KMS-11 (cell line): ENCODE measurements at regions not wholly inside any gene's neighbourhood (a gene's known extent, or its start where the extent isn't known, plus 50 kb on each side); places are given as distances from the start of the nearest gene placed in this dataset.

ENCODE experiments used
- H2AFZ ChIP-seq: fragments of 200-600 bp; sonication (generic); 2 replicates; pipeline ENCODE4 v1.6.1; 2016; ENCODE audit warnings: antibody characterized with exemption, mixed run types, low read depth
- H3K27ac ChIP-seq: fragments of 200-600 bp; sonication (generic); 2 replicates; pipeline ENCODE4 v1.6.1; 2016; ENCODE audit warnings: mild to moderate bottlenecking, mixed run types
- H3K27me3 ChIP-seq: fragments of 200-600 bp; sonication (generic); 2 replicates; pipeline ENCODE4 v1.6.1; 2017; ENCODE audit warnings: mild to moderate bottlenecking, low read depth, mixed run types, moderate library complexity; ENCODE audit not compliant: insufficient read depth
- H3K36me3 ChIP-seq: fragments of 200-600 bp; sonication (generic); 2 replicates; pipeline ENCODE4 v1.6.1; 2017; ENCODE audit warnings: mild to moderate bottlenecking, mixed run types; ENCODE audit not compliant: insufficient read depth
- H3K4me1 ChIP-seq: fragments of 200-600 bp; sonication (generic); 2 replicates; pipeline ENCODE4 v1.6.1; 2016; ENCODE audit warnings: mild to moderate bottlenecking, low read depth, mixed run types; ENCODE audit not compliant: poor library complexity, severe bottlenecking
- H3K4me2 ChIP-seq: fragments of 200-600 bp; sonication (generic); 2 replicates; pipeline ENCODE4 v1.7.0; 2016; ENCODE audit warnings: mild to moderate bottlenecking, mixed run types
- H3K4me3 ChIP-seq: fragments of 200-600 bp; sonication (generic); IDR thresholded peaks from 2 replicates; pipeline ENCODE4 v1.6.1; 2017; ENCODE audit warnings: low read depth, low read length, mixed read lengths; ENCODE audit not compliant: insufficient read depth
- H3K79me2 ChIP-seq: fragments of 200-600 bp; sonication (generic); 2 replicates; pipeline ENCODE4 v1.6.1; 2016; ENCODE audit warnings: low read depth, mixed run types; ENCODE audit not compliant: insufficient read depth
- H3K9ac ChIP-seq: fragments of 200-600 bp; sonication (generic); 2 replicates; pipeline ENCODE4 v1.6.1; 2016; ENCODE audit warnings: mild to moderate bottlenecking, mixed run types
- H4K20me1 ChIP-seq: fragments of 200-600 bp; sonication (generic); 2 replicates; pipeline ENCODE4 v1.6.1; 2016; ENCODE audit warnings: mild to moderate bottlenecking, mixed run types; ENCODE audit not compliant: insufficient read depth
- CTCF ChIP-seq: fragments of 200-600 bp; sonication (generic); conservative IDR thresholded peaks from 2 replicates; pipeline ENCODE4 v1.6.1; 2017; ENCODE audit warnings: low read depth, mild to moderate bottlenecking, antibody characterized with exemption, low read length, moderate library complexity, mixed read lengths

- Histone ChIP-seq H3K79me2 (no peaks in the 10 kb centered on the region), H3K4me3 (no peak overlapping the region), H3K9ac (no peak overlapping the region), H3K27ac (no peak overlapping the region), H3K36me3 (no peaks in the 10 kb centered on the region), H3K27me3 (no peaks in the 10 kb centered on the region), H3K4me2 (no peak overlapping the region), H4K20me1 (no peaks in the 10 kb centered on the region), H2AFZ (no peak overlapping the region), H3K4me1 (no peaks in the 10 kb centered on the region)
- no peak for TF ChIP-seq CTCF
These were observed 2025.5 kb upstream of the NUDT12 start for GRCh38 chr5:105587963-105588662.

- H3K4me3 ChIP-seq, result no peak overlapping the region
- H3K4me1 ChIP-seq, result no peaks in the 10 kb centered on the region
- H3K27me3 ChIP-seq, result no peaks in the 10 kb centered on the region
- no peak overlapping the region for H3K9ac ChIP-seq
- no peak overlapping the region for H3K27ac ChIP-seq
- H4K20me1 ChIP-seq, result no peaks in the 10 kb centered on the region
- H3K4me2 ChIP-seq, result no peak overlapping the region
- no peak for TF ChIP-seq CTCF
- no peaks in the 10 kb centered on the region for H3K36me3 ChIP-seq
- no peaks in the 10 kb centered on the region for H3K79me2 ChIP-seq
- no peak overlapping the region for H2AFZ ChIP-seq
These were observed 2019.5 kb upstream of the NUDT12 start for GRCh38 chr5:105581988-105582690.

- no peak overlapping the region for H3K27ac ChIP-seq
- no peaks in the 10 kb centered on the region for H3K79me2 ChIP-seq
- H2AFZ ChIP-seq, result no peak overlapping the region
- H3K36me3 ChIP-seq, result no peaks in the 10 kb centered on the region
- H4K20me1 ChIP-seq, result no peaks in the 10 kb centered on the region
- no peaks in the 10 kb centered on the region for H3K4me1 ChIP-seq
- H3K9ac ChIP-seq, result no peak overlapping the region
- H3K4me2 ChIP-seq, result no peak overlapping the region
- TF ChIP-seq CTCF, result no peak
- H3K4me3 ChIP-seq, result no peak overlapping the region
- H3K27me3 ChIP-seq, result no peaks in the 10 kb centered on the region
These were observed 2011.0 kb upstream of the NUDT12 start for GRCh38 chr5:105573575-105573974.

- H3K4me1 ChIP-seq, result no peaks in the 10 kb centered on the region
- no peaks in the 10 kb centered on the region for H3K27me3 ChIP-seq
- no peaks in the 10 kb centered on the region for H3K79me2 ChIP-seq
- H3K9ac ChIP-seq, result no peak overlapping the region
- no peak overlapping the region for H2AFZ ChIP-seq
- no peak overlapping the region for H3K4me2 ChIP-seq
- H3K4me3 ChIP-seq, result no peak overlapping the region
- no peaks in the 10 kb centered on the region for H4K20me1 ChIP-seq
- H3K36me3 ChIP-seq, result no peaks in the 10 kb centered on the region
- TF ChIP-seq CTCF, result no peak
- H3K27ac ChIP-seq, result no peak overlapping the region
These were observed 2002.9 kb upstream of the NUDT12 start for GRCh38 chr5:105565531-105565930.
